ENCODE measurements at regions not wholly inside any gene's neighbourhood (a gene's known extent, or its start where the extent isn't known, plus 50 kb on each side); places are given as distances from the start of the nearest gene placed in this dataset.

- no peaks in the 10 kb centered on the region for H3K36me3 ChIP-seq (ENCODE audit: control insufficient read depth, low read length)
- H3K9me2 ChIP-seq (replicated peaks; ENCODE audit: control insufficient read depth, low read length): no peaks in the 10 kb centered on the region
- no peaks in the 10 kb centered on the region for H3K9me3 ChIP-seq (ENCODE audit: control insufficient read depth, insufficient read depth, low read length)
- no peak overlapping the region for H3K4me3 ChIP-seq (ENCODE audit: low read length)
- TF ChIP-seq EZH2phosphoT487 (IDR thresholded peaks at IDR 0.05; ENCODE audit: borderline replicate concordance, low read length) (no peak), CTCF (IDR thresholded peaks at IDR 0.05; ENCODE audit: low read depth, low read length, poor library complexity, severe bottlenecking) (no peak)
- H3K4me1 ChIP-seq (ENCODE audit: control insufficient read depth, low read length): no peaks in the 10 kb centered on the region
- no peaks in the 10 kb centered on the region for H3F3A ChIP-seq (ENCODE audit: control insufficient read depth, insufficient read depth)
- no peak overlapping the region for H3K4me2 ChIP-seq (ENCODE audit: low read length)
- H3K27me3 ChIP-seq (ENCODE audit: control insufficient read depth, low read length): no peaks in the 10 kb centered on the region
- H4K20me1 ChIP-seq (ENCODE audit: control insufficient read depth, insufficient read depth, low read depth, low read length): no peaks in the 10 kb centered on the region
- no peaks in the 10 kb centered on the region for H3K79me2 ChIP-seq (ENCODE audit: control insufficient read depth, low read length)
- H3K27ac ChIP-seq (ENCODE audit: low read depth, low read length): no peak overlapping the region
Observed at GRCh38 chrX:95662200-95662599, 1022.4 kb upstream of the DIAPH2 start.

GRCh38 chrX:95666056-95666455 lies 1018.6 kb upstream of the DIAPH2 start:
- no peaks in the 10 kb centered on the region for H3F3A ChIP-seq (ENCODE audit: control insufficient read depth, insufficient read depth)
- no peak overlapping the region for H3K4me2 ChIP-seq (ENCODE audit: low read length)
- no peak overlapping the region for H3K4me3 ChIP-seq (ENCODE audit: low read length)
- no peak overlapping the region for H3K27ac ChIP-seq (ENCODE audit: low read depth, low read length)
- no peaks in the 10 kb centered on the region for H3K4me1 ChIP-seq (ENCODE audit: control insufficient read depth, low read length)
- no peaks in the 10 kb centered on the region for H3K27me3 ChIP-seq (ENCODE audit: control insufficient read depth, low read length)
- no peaks in the 10 kb centered on the region for H4K20me1 ChIP-seq (ENCODE audit: control insufficient read depth, insufficient read depth, low read depth, low read length)
- H3K36me3 ChIP-seq (ENCODE audit: control insufficient read depth, low read length): no peaks in the 10 kb centered on the region
- H3K79me2 ChIP-seq (ENCODE audit: control insufficient read depth, low read length): no peaks in the 10 kb centered on the region
- H3K9me2 ChIP-seq (replicated peaks; ENCODE audit: control insufficient read depth, low read length): no peaks in the 10 kb centered on the region
- H3K9me3 ChIP-seq (ENCODE audit: control insufficient read depth, insufficient read depth, low read length): no peaks in the 10 kb centered on the region
- TF ChIP-seq CTCF (IDR thresholded peaks at IDR 0.05; ENCODE audit: low read depth, low read length, poor library complexity, severe bottlenecking): no peak
- TF ChIP-seq EZH2phosphoT487 (IDR thresholded peaks at IDR 0.05; ENCODE audit: borderline replicate concordance, low read length): no peak

GRCh38 chrX:95675011-95675410 lies 1009.6 kb upstream of the DIAPH2 start:
- Histone ChIP-seq H3K4me1 (ENCODE audit: control insufficient read depth, low read length) (no peaks in the 10 kb centered on the region), H3K27ac (ENCODE audit: low read depth, low read length) (no peak overlapping the region), H3K9me3 (ENCODE audit: control insufficient read depth, insufficient read depth, low read length) (no peaks in the 10 kb centered on the region), H3K9me2 (replicated peaks; ENCODE audit: control insufficient read depth, low read length) (no peaks in the 10 kb centered on the region), H3K4me2 (ENCODE audit: low read length) (no peak overlapping the region), H3F3A (ENCODE audit: control insufficient read depth, insufficient read depth) (no peaks in the 10 kb centered on the region), H3K36me3 (ENCODE audit: control insufficient read depth, low read length) (no peaks in the 10 kb centered on the region), H4K20me1 (ENCODE audit: control insufficient read depth, insufficient read depth, low read depth, low read length) (no peaks in the 10 kb centered on the region), H3K27me3 (ENCODE audit: control insufficient read depth, low read length) (no peaks in the 10 kb centered on the region), H3K4me3 (ENCODE audit: low read length) (no peak overlapping the region), H3K79me2 (ENCODE audit: control insufficient read depth, low read length) (no peaks in the 10 kb centered on the region)
- no peak for TF ChIP-seq CTCF (IDR thresholded peaks at IDR 0.05; ENCODE audit: low read depth, low read length, poor library complexity, severe bottlenecking)

GRCh38 chrX:95675794-95676193 lies 1008.8 kb upstream of the DIAPH2 start:
- Histone ChIP-seq H3F3A (ENCODE audit: control insufficient read depth, insufficient read depth) (no peaks in the 10 kb centered on the region), H3K9me3 (ENCODE audit: control insufficient read depth, insufficient read depth, low read length) (no peaks in the 10 kb centered on the region), H3K9me2 (replicated peaks; ENCODE audit: control insufficient read depth, low read length) (no peaks in the 10 kb centered on the region), H3K27me3 (ENCODE audit: control insufficient read depth, low read length) (no peaks in the 10 kb centered on the region), H4K20me1 (ENCODE audit: control insufficient read depth, insufficient read depth, low read depth, low read length) (no peaks in the 10 kb centered on the region), H3K4me3 (ENCODE audit: low read length) (no peak overlapping the region), H3K27ac (ENCODE audit: low read depth, low read length) (no peak overlapping the region), H3K79me2 (ENCODE audit: control insufficient read depth, low read length) (no peaks in the 10 kb centered on the region), H3K4me2 (ENCODE audit: low read length) (no peak overlapping the region), H3K4me1 (ENCODE audit: control insufficient read depth, low read length) (no peaks in the 10 kb centered on the region), H3K36me3 (ENCODE audit: control insufficient read depth, low read length) (no peaks in the 10 kb centered on the region)
- TF ChIP-seq CTCF (IDR thresholded peaks at IDR 0.05; ENCODE audit: low read depth, low read length, poor library complexity, severe bottlenecking): no peak
- no peak for TF ChIP-seq EZH2phosphoT487 (IDR thresholded peaks at IDR 0.05; ENCODE audit: borderline replicate concordance, low read length)

Measured in DOHH2 (cell line).